Type B pancreatic cell (in vitro differentiated cells): ENCODE measurements at regions not wholly inside any gene's neighbourhood (a gene's known extent, or its start where the extent isn't known, plus 50 kb on each side); places are given as distances from the start of the nearest gene placed in this dataset.
A peak's percentile ranks its signal among the peaks of the same experiment; 100 is the strongest.

Source experiments
- DNase-seq: peaks from one replicate; pipeline ENCODE4 v3.0.0; 2021; ENCODE audit warnings: mixed read lengths; ENCODE audit not compliant: unreplicated experiment; ENCODE audit errors: extremely low spot score
- H3K27ac Mint-ChIP-seq: 2 replicates; pipeline ENCODE4 v1.8.0; 2021; ENCODE audit warnings: mild to moderate bottlenecking, mixed read lengths
- H3K27me3 Mint-ChIP-seq: 2 replicates; pipeline ENCODE4 v1.8.0; 2021; ENCODE audit warnings: mixed read lengths
- H3K36me3 Mint-ChIP-seq: 2 replicates; pipeline ENCODE4 v1.8.0; 2021; ENCODE audit warnings: mixed read lengths
- H3K4me1 Mint-ChIP-seq: one replicate; pipeline ENCODE4 v1.8.0; 2021; ENCODE audit warnings: mixed read lengths; ENCODE audit not compliant: unreplicated experiment
- H3K4me3 Mint-ChIP-seq: 2 replicates; pipeline ENCODE4 v1.8.0; 2021; ENCODE audit warnings: mild to moderate bottlenecking, mixed read lengths
- H3K9me3 Mint-ChIP-seq: 2 replicates; pipeline ENCODE4 v1.8.0; 2021; ENCODE audit warnings: mixed read lengths
- TF ChIP-seq, protein P1 (sequence below): fragments of 200-600 bp; sonication (generic); conservative IDR thresholded peaks from 2 replicates; pipeline ENCODE4 v1.5.0; 2021; ENCODE audit warnings: antibody characterized with exemption, mild to moderate bottlenecking

DNA sequence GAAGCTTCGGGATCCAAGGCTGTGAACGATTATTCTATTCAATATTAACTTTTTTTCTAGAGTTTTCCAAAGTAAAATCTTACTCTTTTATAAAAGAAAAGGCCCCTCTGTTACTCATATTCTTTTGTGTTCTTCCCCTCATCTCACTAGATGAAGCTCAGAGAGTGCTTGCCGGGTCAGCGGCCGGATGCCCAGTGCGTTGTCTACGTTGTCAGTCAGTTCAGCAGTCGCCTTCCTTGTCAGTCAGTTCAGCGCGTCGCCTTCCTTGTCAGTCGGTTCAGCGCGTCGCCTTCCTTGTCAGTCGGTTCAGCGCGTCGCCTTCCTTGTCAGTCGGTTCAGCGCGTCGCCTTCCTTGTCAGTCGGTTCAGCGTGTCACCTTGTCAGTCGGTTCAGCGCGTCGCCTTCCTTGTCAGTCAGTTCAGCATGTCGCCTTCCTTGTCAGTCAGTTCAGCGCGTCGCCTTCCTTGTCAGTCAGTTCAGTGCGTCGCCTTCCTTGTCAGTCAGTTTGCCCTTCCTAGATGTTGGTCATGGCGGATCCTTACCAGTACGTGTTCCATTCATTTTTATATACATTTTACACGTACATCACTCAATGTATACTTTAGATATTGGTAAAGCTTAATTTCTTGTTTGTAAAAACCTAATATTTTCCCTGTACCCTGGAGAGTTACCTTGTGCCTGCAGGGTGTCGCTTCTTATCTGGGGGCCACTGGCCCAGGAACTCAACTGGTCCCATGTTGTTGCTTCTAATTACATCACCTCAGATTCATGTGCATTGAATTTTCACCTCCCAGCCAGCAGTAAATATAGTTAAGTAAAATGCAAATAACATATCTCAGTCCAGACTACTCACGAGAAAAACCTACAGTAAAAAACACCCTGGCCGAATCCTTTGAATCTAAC lies 206.9 kb downstream of the ASB1 start:
- Mint-ChIP-seq H3K27me3 (peaks cover 9% of the 10 kb centered on the region), H3K27ac (no peak overlapping the region), H3K4me1 (peaks cover 8% of the 10 kb centered on the region), H3K36me3 (no peaks in the 10 kb centered on the region), H3K4me3 (no peak overlapping the region), H3K9me3 (no peaks in the 10 kb centered on the region)
- no peak for DNase-seq
- TF ChIP-seq, protein P1, sequence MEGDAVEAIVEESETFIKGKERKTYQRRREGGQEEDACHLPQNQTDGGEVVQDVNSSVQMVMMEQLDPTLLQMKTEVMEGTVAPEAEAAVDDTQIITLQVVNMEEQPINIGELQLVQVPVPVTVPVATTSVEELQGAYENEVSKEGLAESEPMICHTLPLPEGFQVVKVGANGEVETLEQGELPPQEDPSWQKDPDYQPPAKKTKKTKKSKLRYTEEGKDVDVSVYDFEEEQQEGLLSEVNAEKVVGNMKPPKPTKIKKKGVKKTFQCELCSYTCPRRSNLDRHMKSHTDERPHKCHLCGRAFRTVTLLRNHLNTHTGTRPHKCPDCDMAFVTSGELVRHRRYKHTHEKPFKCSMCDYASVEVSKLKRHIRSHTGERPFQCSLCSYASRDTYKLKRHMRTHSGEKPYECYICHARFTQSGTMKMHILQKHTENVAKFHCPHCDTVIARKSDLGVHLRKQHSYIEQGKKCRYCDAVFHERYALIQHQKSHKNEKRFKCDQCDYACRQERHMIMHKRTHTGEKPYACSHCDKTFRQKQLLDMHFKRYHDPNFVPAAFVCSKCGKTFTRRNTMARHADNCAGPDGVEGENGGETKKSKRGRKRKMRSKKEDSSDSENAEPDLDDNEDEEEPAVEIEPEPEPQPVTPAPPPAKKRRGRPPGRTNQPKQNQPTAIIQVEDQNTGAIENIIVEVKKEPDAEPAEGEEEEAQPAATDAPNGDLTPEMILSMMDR = no peak

DNA sequence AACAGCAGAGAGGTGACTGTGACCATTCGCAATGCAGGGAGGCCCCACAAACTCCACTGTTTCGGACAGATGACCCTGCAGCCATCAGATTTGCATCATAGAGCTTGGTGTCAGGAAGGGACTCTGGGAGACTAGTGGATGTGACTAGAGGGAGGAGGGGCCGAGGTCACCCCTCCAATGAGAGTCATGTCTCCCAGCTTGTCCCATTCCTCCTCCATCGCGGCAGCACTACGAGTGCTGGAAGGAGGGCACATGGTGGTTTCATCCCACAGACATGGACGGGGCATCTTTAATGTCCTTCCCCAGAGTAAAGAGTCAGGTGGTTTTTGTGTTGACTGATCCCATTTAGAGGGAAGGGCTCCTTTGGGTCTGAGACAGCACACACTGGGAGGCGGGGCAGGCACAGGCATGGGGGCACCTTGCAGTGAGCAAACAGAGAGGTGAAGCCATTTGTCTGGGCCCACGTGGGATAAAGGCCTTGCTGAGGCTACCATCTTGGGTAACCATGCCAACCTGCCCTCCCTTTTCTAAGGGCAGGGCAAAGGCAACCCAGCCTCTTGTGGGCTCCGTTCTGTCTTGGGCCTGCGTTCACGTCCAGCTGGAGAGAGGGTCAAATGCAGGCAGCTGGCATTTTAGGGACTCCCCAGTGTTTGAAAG lies 208.1 kb downstream of the ASB1 start:
- Mint-ChIP-seq H3K27me3 (peaks cover 6% of the 10 kb centered on the region), H3K9me3 (no peaks in the 10 kb centered on the region), H3K4me3 (no peak overlapping the region), H3K4me1 (peaks cover 8% of the 10 kb centered on the region), H3K27ac (no peak overlapping the region), H3K36me3 (no peaks in the 10 kb centered on the region)
- peak; percentile 40 for DNase-seq
- TF ChIP-seq, protein P1 = no peak

DNA sequence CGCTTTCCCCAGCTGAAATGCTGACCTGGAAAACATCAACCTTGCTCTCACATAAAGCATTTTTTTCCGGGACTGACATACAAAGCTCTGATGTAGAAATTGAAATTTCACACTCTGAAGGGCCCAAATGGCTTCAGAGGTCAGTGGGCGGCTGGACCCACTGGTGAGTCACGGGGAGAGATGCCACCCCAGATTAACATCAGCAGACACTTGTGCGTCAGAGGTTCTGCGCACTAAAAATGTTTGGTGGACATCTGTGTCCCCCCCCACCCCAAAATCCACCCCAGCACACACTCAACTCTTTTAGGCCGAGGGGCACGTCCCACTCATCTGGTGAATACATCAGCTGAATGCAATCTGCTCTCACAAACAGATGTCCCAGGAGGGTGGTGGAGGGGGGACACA lies 208.9 kb downstream of the ASB1 start:
- Mint-ChIP-seq H3K27me3 (peaks cover 6% of the 10 kb centered on the region), H3K36me3 (no peaks in the 10 kb centered on the region), H3K27ac (no peak overlapping the region), H3K4me3 (no peak overlapping the region), H3K9me3 (no peaks in the 10 kb centered on the region), H3K4me1 (peaks cover 8% of the 10 kb centered on the region)
- no peak for DNase-seq
- TF ChIP-seq, protein P1 = no peak

DNA sequence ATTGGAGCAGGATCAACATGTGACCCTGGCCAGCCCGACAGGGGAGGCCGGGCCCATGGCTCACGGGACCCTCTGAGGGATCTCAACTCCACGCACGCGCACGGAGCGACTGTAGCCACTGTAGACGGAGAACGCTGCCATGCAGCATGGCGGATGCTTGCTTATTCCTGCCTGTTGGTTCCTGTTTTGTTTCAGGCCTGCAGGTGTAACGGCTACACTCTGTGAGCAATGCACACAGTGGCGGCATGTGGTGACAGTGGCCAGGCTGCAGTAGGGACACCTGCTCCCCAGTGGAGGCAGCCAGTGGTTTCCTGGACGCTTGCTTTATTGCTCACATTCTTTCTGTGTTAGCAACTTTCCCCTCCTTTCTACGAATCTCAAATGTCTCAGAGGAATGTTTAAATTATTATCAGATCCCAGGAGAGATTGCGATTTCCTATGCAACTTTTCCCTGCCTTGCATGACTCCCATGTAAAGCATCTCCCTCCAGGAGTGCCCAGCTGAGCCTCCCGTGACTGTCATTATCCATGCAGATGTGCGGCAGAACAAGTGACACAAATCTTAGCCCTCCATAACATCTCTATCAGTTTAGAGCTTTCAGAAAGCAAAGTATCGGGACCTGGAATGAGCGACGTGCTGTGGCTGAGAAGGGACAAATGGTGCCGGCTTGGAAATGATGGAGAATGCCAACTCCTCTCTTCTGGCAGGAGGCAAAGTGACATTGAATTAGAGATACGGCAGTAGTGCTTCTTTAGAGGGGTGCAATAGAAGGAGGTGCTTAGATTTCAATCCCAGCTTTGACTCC lies 209.7 kb downstream of the ASB1 start:
- no peaks in the 10 kb centered on the region for H3K9me3 Mint-ChIP-seq
- TF ChIP-seq, protein P1 = no peak
- no peak overlapping the region for H3K4me3 Mint-ChIP-seq
- H3K27me3 Mint-ChIP-seq = peaks cover 6% of the 10 kb centered on the region
- no peaks in the 10 kb centered on the region for H3K36me3 Mint-ChIP-seq
- peaks cover 8% of the 10 kb centered on the region for H3K4me1 Mint-ChIP-seq
- peak; percentile 32 for DNase-seq
- no peak overlapping the region for H3K27ac Mint-ChIP-seq

DNA sequence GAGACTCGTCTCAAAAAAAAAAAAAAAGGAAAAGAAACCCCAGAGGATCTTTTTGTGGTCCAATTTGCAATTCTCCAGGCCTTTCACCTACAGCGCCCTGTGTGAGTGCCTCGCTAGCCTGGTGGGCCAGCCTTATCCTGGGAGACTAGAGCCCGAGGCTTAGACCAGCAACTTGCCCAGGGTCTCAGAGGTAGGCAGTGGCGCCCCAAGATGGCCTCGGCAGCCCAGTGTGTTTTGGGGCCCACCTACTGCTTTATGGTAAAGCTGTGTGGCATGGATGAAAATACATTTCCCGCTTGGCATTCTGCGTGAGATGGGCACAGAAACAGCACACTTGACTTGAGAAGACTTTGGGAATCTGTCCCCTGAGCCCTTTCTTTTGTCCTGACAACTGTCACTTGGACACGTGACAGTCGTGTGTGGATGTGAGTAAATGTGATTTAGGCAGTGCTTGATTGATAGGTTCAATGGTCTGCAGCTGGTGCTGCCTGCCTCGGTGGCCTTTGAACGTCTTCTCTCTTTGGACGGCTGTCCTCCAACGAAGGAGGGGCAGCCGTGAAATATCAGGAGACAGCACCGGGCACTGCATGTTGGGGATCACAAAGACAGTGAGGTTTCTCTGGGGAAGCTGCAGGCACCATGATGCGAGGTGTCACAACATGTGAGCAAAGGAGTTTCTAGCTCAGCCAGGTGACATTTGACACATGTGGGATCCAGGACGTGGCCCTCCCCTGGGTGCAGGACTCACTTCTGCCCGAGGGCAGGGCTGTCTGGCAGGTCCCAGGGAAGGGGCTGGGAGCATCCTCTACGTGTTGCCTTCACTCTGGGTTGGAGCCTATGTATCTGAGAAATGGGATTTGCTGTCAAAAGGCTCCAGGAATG lies 209.5 kb upstream of the TWIST2 start:
- Mint-ChIP-seq H3K27ac (no peak overlapping the region), H3K36me3 (no peaks in the 10 kb centered on the region), H3K4me1 (peaks cover 8% of the 10 kb centered on the region), H3K27me3 (peaks cover 6% of the 10 kb centered on the region), H3K9me3 (no peaks in the 10 kb centered on the region), H3K4me3 (no peak overlapping the region)
- TF ChIP-seq, protein P1 = no peak
- DNase-seq = peak; percentile 50
